Upper lobe of right lung (tissue), 1 donor: ENCODE measurements at regions not wholly inside any gene's neighbourhood (a gene's known extent, or its start where the extent isn't known, plus 50 kb on each side); places are given as distances from the start of the nearest gene placed in this dataset.
"Not testable (repeated sequence)": the region's sequence is repeated elsewhere in the genome, so short reads cannot be mapped to it uniquely, and the experiment has no call there.

Experiments
- ATAC-seq: fragments of 200-7000 bp; cut with Tn5 transposase; one replicate; pipeline ENCODE4 v1.9.1; 2020; ENCODE audit warnings: mild to moderate bottlenecking, moderate library complexity
- DNase-seq: peaks from one replicate; pipeline ENCODE4 v3.0.0-alpha.2; 2020
- H3K27ac ChIP-seq: fragments of 200-600 bp; one replicate; pipeline ENCODE4 v1.8.0; 2022
- H3K27me3 ChIP-seq: fragments of 200-600 bp; one replicate; pipeline ENCODE4 v1.8.0; 2022; ENCODE audit warnings: mild to moderate bottlenecking
- H3K36me3 ChIP-seq: fragments of 200-600 bp; one replicate; pipeline ENCODE4 v1.8.0; 2022
- H3K4me1 ChIP-seq: fragments of 200-600 bp; one replicate; pipeline ENCODE4 v1.8.0; 2022
- H3K4me3 ChIP-seq: fragments of 200-600 bp; one replicate; pipeline ENCODE4 v1.8.0; 2022; ENCODE audit warnings: mild to moderate bottlenecking
- H3K9me3 ChIP-seq: fragments of 200-600 bp; one replicate; pipeline ENCODE4 v1.8.0; 2022
- CTCF ChIP-seq: fragments of 200-600 bp; IDR thresholded peaks from one replicate; pipeline ENCODE4 v1.8.0; 2022; ENCODE audit warnings: antibody characterized with exemption
- intact Hi-C: fragments of 100-400 bp; cut with DNase I; formaldehyde crosslinking; loops from one replicate; pipeline ENCODE4 v1.11.0; 2022
- donor health status: DM: no; HTN: yes; CAD: no; lungs with severe emphysema.

GRCh38 chr5:75824323-75824722, 107.1 kb upstream of the POC5 start:
- ATAC-seq (no peak), DNase-seq (no peak)
- no peaks in the 10 kb centered on the region for H3K9me3 ChIP-seq
- H3K27me3 ChIP-seq, result no peaks in the 10 kb centered on the region
- intact Hi-C loops, result no loop called here
- H3K36me3 ChIP-seq, result no peaks in the 10 kb centered on the region
- no peak overlapping the region for H3K4me3 ChIP-seq
- TF ChIP-seq CTCF, result no peak
- H3K27ac ChIP-seq, result no peak overlapping the region
- no peaks in the 10 kb centered on the region for H3K4me1 ChIP-seq

GRCh38 chr5:75823811-75824210, 106.6 kb upstream of the POC5 start:
- no peak for ATAC-seq
- no peak for TF ChIP-seq CTCF
- intact Hi-C loops, result no loop called here
- no peaks in the 10 kb centered on the region for H3K9me3 ChIP-seq
- H3K36me3 ChIP-seq, result no peaks in the 10 kb centered on the region
- no peak overlapping the region for H3K4me3 ChIP-seq
- no peak for DNase-seq
- no peaks in the 10 kb centered on the region for H3K27me3 ChIP-seq
- H3K4me1 ChIP-seq, result no peaks in the 10 kb centered on the region
- no peak overlapping the region for H3K27ac ChIP-seq

GRCh38 chr5:75818661-75819060, 101.4 kb upstream of the POC5 start:
- H3K36me3 ChIP-seq, result no peaks in the 10 kb centered on the region
- DNase-seq, result no peak
- no peaks in the 10 kb centered on the region for H3K27me3 ChIP-seq
- intact Hi-C loops, result no loop called here
- no peak overlapping the region for H3K4me3 ChIP-seq
- no peak for ATAC-seq
- no peak overlapping the region for H3K27ac ChIP-seq
- no peaks in the 10 kb centered on the region for H3K9me3 ChIP-seq
- no peak for TF ChIP-seq CTCF
- no peaks in the 10 kb centered on the region for H3K4me1 ChIP-seq

GRCh38 chr5:75799695-75800094, 82.5 kb upstream of the POC5 start:
- H3K27ac ChIP-seq, intact Hi-C loops, H3K4me3 ChIP-seq, DNase-seq, ATAC-seq, H3K27me3 ChIP-seq, H3K4me1 ChIP-seq, H3K9me3 ChIP-seq, H3K36me3 ChIP-seq: not testable (repeated sequence)

GRCh38 chr5:75769338-75769737, 52.1 kb upstream of the POC5 start:
- H3K27me3 ChIP-seq, H3K4me3 ChIP-seq, H3K27ac ChIP-seq, DNase-seq, ATAC-seq, H3K36me3 ChIP-seq, intact Hi-C loops, H3K4me1 ChIP-seq, H3K9me3 ChIP-seq: not testable (repeated sequence)
